ENCODE measurements at regions not wholly inside any gene's neighbourhood (a gene's known extent, or its start where the extent isn't known, plus 50 kb on each side); places are given as distances from the start of the nearest gene placed in this dataset.
"Not testable (repeated sequence)": the region's sequence is repeated elsewhere in the genome, so short reads cannot be mapped to it uniquely, and the experiment has no call there.

- no peak for DNase-seq
These were observed 57.7 kb downstream of the SOX3 start for GRCh38 chrX:140447150-140447549.

GRCh38 chrX:140440876-140441275 is 64.0 kb downstream of the SOX3 start:
- peak in 2 of 56 donors; percentile 0 for DNase-seq

- DNase-seq: peak in 9 of 56 donors; percentile 0 to 35 (median 1)
These were observed 65.4 kb downstream of the SOX3 start for GRCh38 chrX:140439476-140439875.

- DNase-seq: no peak
These were observed 70.5 kb downstream of the SOX3 start for GRCh38 chrX:140434347-140434746.

- DNase-seq: no peak
These were observed 71.3 kb downstream of the SOX3 start for GRCh38 chrX:140433582-140433981.

GRCh38 chrX:140432346-140433175 is 72.3 kb downstream of the SOX3 start:
- peak in 46 of 56 donors; percentile 1 to 58 (median 15) for DNase-seq

GRCh38 chrX:140431521-140431920 is 73.3 kb downstream of the SOX3 start:
- DNase-seq: no peak

- DNase-seq: no peak
These were observed 79.0 kb downstream of the SOX3 start for GRCh38 chrX:140425712-140426395.

- DNase-seq: no peak
These were observed 82.4 kb downstream of the SOX3 start for GRCh38 chrX:140422501-140422900.

GRCh38 chrX:140402131-140402530 is 102.7 kb downstream of the SOX3 start:
- DNase-seq: not testable (repeated sequence)

GRCh38 chrX:140396326-140396725 is 108.5 kb downstream of the SOX3 start:
- not testable (repeated sequence) for DNase-seq

GRCh38 chrX:140393507-140393906 is 111.4 kb downstream of the SOX3 start:
- DNase-seq: no peak

GRCh38 chrX:140391313-140391712 is 113.6 kb downstream of the SOX3 start:
- DNase-seq: peak in 4 of 56 donors; percentile 0 to 1 (median 0)

GRCh38 chrX:140389331-140389730 is 115.5 kb downstream of the SOX3 start:
- DNase-seq: no peak

GRCh38 chrX:140362861-140363260 is 142.0 kb downstream of the SOX3 start:
- no peak for DNase-seq

- DNase-seq: no peak
These were observed 143.9 kb downstream of the SOX3 start for GRCh38 chrX:140360924-140361323.

- DNase-seq: peak in 1 of 56 donors; percentile 0
These were observed 144.6 kb downstream of the SOX3 start for GRCh38 chrX:140360284-140360683.

- no peak for DNase-seq
These were observed 148.9 kb downstream of the SOX3 start for GRCh38 chrX:140355922-140356321.

- DNase-seq: no peak
These were observed 149.4 kb downstream of the SOX3 start for GRCh38 chrX:140355429-140355828.

- DNase-seq: no peak
These were observed 150.3 kb downstream of the SOX3 start for GRCh38 chrX:140354431-140355120.

- no peak for DNase-seq
These were observed 158.1 kb downstream of the SOX3 start for GRCh38 chrX:140346729-140347128.

- no peak for DNase-seq
These were observed 161.5 kb downstream of the SOX3 start for GRCh38 chrX:140343226-140343868.
